NCI-H69 (cell line): ENCODE measurements at regions not wholly inside any gene's neighbourhood (a gene's known extent, or its start where the extent isn't known, plus 50 kb on each side); places are given as distances from the start of the nearest gene placed in this dataset.

Experiments used
- DNase-seq: peaks from one replicate; lab custom pipeline; 2025; lab: John Stamatoyannopoulos, UW

GRCh38 chr4:56240554-56241174 lies 146.6 kb downstream of the AASDH start:
- peak; percentile 75 for DNase-seq

GRCh38 chr4:56238251-56238650 lies 149.0 kb downstream of the AASDH start:
- peak; percentile 4 for DNase-seq

DNA sequence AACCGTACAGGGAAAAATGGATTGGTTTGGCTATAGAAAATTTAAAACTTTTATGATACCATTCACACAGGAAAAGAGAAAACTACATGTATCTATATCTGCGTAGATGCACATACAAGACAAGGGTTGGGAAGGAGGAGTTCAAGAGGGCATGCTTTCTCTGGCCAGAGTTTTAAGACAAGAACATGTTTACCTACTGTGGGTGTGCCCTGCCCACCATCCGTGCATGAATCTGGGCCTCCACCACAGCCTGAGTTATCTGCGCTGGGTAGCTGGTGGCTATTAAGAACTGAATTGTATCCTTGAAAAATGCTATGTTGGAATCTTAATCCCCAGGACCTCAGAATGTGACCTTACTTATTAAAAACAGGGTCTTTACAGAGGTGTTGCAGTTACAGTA lies 151.6 kb downstream of the AASDH start:
- DNase-seq: no peak

- DNase-seq: no peak
Observed at GRCh38 chr4:56235011-56235410, 152.3 kb downstream of the AASDH start.

DNA sequence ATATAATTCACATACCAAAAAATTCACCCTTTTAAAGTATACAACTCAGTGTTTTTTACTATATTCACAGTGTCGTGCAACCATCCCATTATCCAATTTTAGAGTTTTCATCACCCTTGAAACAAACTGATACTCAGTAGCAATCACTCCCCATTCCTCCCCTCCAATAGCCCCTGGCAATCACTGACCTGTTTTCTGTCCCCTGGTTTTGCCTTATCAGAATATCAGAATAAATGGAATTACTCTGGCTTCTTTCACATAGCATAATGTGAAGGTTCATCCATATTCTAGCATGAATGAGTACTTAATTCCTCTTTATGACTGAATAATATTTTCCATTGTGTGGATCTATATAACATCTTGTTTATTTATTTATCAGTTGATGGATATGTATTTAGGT lies 153.2 kb downstream of the AASDH start:
- DNase-seq: no peak

- no peak for DNase-seq
Observed at GRCh38 chr4:56231410-56231809, 155.9 kb downstream of the AASDH start.

DNA sequence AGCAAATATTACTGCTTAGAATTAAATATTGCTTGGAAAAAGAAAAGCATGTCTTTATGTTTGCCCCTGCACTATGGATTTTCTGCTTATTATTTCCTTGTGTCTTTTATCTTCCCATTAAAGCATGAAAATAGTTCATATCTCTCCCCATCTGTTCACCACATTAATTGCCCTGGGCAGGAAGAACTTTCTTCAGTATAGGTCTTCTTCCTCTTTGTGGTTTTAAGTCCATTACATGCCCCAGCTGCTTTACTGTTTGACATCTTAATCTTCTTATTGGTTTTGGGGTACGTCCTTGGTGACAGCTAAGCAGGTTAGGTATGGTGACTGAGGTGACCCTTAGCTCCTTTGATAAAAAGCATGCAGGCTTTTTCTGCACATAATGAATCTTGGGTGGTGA lies 157.3 kb downstream of the AASDH start:
- peak; percentile 1 for DNase-seq

DNA sequence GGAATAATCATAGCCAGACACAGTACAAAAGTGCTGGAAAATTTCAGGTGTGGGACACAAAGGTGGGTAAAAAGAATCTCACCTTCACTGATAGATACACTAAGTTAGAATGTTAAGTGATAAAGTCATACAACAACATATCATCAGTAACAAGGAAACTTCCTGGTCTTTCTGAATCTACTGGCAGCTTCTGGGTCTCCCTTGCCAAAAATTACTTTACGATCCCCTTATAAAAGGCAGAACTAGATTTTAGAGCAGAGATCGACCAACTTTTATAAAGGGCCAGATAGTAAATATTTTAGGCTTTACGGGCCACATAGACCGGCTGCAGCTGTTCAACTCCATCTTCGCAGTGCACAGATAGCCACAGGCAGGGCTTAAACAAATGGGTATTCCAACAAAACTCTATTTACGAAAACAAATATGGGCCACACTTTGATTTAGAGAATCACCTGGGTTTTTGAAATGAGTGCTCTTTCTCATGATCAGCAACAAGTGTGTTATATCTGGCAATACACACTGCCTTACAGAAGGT lies 159.9 kb downstream of the AASDH start:
- DNase-seq: no peak

DNA sequence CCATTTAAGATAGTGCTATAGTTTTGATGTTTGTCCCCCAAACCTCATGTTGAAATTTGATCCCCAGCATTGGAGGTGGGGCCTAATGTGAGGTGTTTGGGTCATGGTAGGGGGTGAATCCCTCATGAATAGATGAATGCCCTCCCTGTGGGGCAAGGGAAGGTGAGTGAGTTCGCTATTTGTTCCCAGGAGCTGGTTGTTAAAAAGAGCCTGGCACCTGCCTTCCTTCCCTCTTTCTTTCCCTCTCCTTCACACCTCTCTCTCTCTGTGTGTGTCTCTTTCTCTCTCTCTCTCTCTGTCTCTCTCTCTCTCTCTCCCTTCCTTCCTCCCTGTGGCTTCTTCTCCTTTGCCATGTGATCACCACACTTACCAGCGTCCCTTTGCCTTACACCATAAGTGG lies 160.7 kb downstream of the AASDH start:
- DNase-seq: peak; percentile 5

- peak; percentile 13 for DNase-seq
Observed at GRCh38 chr4:56224641-56225040, 162.7 kb downstream of the AASDH start.

GRCh38 chr4:56222514-56222913 lies 164.8 kb downstream of the AASDH start:
- no peak for DNase-seq

DNA sequence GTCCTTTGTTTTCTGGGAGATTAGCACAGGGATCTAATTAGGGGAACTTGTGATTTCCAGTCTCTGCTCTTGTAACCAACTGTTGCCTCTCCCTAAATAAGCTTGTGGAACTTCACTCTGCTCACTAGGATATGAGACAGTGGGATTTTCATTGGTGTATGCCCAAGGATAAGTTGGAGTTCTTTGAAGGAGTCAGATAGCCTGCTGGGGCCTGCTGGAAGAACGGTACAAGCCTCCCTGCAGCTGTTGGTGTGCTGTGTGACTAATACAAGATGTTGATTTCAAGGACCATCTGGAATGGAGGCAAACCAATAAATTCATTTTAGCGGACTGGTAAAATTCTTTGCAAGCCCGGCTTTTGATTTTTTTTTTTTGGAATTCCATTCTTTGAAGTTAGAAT lies 167.0 kb downstream of the AASDH start:
- DNase-seq: peak; percentile 16

GRCh38 chr4:56219447-56219846 lies 167.8 kb downstream of the AASDH start:
- no peak for DNase-seq

GRCh38 chr4:56218230-56218895 lies 168.9 kb downstream of the AASDH start:
- peak; percentile 41 for DNase-seq

DNA sequence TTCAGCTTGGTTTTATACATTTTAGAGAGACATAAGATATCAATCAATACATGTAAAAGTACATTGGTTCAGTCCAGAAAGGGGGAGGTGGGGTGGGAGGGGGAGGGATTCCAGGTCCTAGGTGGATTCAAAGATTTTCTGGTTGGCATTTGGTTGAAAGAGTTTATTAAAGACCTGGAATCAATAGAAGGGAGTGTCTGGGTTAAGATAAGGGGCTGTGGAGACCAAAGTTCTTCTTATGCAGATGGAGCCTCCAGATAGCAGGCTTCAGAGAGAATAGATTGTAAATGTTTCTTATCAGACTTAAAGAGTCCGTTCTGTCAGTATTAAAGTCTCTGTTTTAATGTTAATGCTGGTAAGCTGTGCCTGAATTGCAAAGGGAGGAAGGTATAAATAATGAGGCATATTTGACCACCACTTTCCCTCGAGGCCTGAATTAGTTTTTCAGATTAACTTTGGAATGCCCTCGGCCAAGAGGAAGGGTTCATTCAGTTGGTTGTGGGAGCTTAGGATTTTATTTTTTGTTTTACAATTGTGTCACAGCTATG lies 169.9 kb downstream of the AASDH start:
- no peak for DNase-seq

GRCh38 chr4:56215901-56216300 lies 171.4 kb downstream of the AASDH start:
- peak; percentile 95 for DNase-seq

GRCh38 chr4:56215141-56215783 lies 172.0 kb downstream of the AASDH start:
- peak; percentile 37 for DNase-seq

GRCh38 chr4:56213543-56213942 lies 173.7 kb downstream of the AASDH start:
- DNase-seq: no peak

DNA sequence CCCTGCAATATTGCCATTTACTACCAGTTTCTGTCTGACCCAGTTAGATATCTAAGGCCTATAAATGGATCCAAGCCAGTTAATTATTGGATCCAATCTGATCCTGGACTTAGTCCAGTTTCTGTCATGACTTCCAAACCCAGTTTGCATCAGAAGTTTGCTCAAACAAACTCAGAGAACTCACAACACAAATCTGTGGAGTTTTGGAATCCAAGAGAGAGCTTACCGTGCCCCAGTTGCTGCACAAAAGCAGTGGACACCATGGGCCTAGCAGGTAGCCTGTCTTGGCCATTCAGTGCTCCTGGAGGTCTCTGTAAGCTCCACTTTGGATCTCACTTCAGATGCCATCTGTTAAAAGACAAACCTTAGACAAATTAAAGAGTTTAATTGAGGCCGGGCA lies 174.5 kb downstream of the AASDH start:
- DNase-seq: no peak

DNA sequence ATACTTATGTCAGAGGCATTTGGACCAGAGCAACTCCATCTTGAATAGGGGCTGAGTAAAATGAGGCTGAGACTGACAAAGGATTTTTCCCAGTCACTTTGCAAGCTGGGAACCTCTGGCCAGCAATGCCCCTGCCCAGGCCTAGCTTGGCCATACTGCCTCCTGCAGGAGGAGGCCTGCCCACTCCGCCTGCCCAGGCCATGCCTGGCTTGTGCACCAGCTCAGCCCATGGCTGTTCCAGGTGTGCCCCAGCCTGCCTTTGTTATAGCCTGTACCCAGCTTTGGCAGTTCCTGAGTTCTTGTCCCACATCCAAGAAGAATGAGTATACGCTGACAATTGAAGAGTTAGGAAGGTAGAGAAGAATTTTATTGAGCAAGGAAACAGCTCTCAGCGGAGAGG lies 176.1 kb downstream of the AASDH start:
- DNase-seq: no peak

DNA sequence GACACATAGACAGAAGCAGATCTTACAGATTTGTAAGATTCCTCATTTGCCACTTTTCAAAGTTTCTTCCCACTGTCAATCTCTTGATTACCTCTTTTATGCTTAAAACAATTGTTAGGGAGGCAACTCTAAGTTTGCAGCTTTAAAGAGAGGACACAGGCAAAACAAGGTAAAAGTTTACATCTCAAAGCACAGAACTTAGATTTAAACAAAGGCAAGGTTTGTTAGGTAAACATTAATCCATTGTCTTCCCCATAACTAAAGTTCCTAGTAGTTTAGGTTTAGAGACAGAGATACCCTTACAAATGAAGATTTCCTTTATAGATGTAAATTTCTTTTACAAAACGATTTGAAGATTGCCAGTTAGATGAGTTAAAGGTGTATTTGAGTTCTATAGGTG lies 176.9 kb downstream of the AASDH start:
- DNase-seq: no peak

DNA sequence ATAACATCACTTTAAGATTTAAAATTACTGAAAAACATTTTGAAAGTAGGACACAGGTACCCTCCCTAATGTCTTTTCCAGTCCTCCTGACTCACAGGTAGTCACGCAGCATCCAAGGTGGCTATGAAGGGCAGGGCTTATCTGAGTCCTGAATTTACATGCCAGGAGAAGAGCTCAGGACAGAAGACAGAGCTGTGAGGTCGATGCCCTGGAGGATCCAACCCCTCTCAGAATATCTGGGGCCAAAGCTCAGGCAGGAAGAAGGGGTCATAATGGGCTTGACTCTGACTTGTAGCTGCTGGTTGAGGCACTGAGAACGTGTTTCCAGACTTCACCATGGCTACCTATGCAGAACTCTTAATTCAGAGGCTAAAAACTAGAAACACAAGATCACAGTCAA lies 177.5 kb downstream of the AASDH start:
- no peak for DNase-seq

DNA sequence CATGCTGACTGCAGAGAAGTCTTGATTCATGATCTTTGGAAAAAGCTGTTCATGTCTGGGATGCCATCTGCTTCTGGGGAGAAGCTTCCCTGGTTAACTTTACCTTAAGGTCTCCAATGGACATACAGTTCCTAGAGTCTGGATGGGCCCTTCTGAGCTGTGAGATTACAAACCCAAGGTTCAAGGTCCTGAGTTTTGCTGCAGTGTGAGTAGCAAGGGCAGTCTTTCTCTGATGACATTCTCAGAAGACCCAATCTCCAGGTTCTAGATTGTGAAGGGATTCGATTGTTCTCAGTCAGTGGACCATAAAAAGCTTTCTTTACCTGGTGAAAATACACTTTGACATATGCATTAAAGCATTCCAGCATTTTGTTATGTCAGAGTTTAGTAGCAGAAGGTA lies 179.2 kb downstream of the AASDH start:
- no peak for DNase-seq
